Caco-2 (cell line): ENCODE measurements at regions not wholly inside any gene's neighbourhood (a gene's known extent, or its start where the extent isn't known, plus 50 kb on each side); places are given as distances from the start of the nearest gene placed in this dataset.

ENCODE experiments used
- BruUV-seq: library from RNA; stranded (reverse); fragments of 400-500 nt; replicated peaks from 2 replicates; lab custom pipeline; 2021; lab: Mats Ljungman, UMichigan
- CTCF ChIA-PET: fragments of 300-600 bp; sonication (Branson Sonifier 250); formaldehyde crosslinking; loops from one replicate; lab custom pipeline; 2022; ENCODE audit warnings: antibody characterized with exemption; lab: Charles Lee
- POLR2A ChIA-PET: fragments of 300-600 bp; sonication (Branson Sonifier 250); formaldehyde crosslinking; loops from one replicate; lab custom pipeline; 2022; ENCODE audit warnings: antibody characterized with exemption; lab: Charles Lee
- DNase-seq, 2 experiments: peaks; one replicate each; pipeline versions ENCODE4 v3.0.0 to v3.0.0-alpha.2; 2020 to 2022
- H3K27me3 ChIP-seq: replicated peaks from 2 replicates; pipeline ENCODE4 v1.6.0; 2011; ENCODE audit warnings: low read length; ENCODE audit not compliant: control insufficient read depth, insufficient read depth
- H3K36me3 ChIP-seq: 2 replicates; pipeline ENCODE4 v1.5.1; 2011; ENCODE audit warnings: low read length; ENCODE audit not compliant: control insufficient read depth, insufficient read depth
- H3K4me1 ChIP-seq: fragments of 250-450 bp; sonication (Bioruptor Pico); 2 replicates; pipeline ENCODE4 v1.5.1; 2020; ENCODE audit warnings: mild to moderate bottlenecking
- H3K4me3 ChIP-seq: 2 replicates; pipeline ENCODE4 v1.5.1; 2011; ENCODE audit warnings: low read depth, mild to moderate bottlenecking, control low read depth, low read length
- H3K9me3 ChIP-seq: fragments of 250-450 bp; sonication (Bioruptor Pico); 2 replicates; pipeline ENCODE4 v1.5.1; 2020; ENCODE audit warnings: mild to moderate bottlenecking, moderate library complexity
- H3K27ac Mint-ChIP-seq: one replicate; pipeline ENCODE4 v1.8.0; 2022; ENCODE audit warnings: mixed read lengths; ENCODE audit not compliant: unreplicated experiment
- H3K27me3 Mint-ChIP-seq: one replicate; pipeline ENCODE4 v1.8.0; 2022; ENCODE audit warnings: mixed read lengths; ENCODE audit not compliant: insufficient read depth, unreplicated experiment
- H3K36me3 Mint-ChIP-seq: one replicate; pipeline ENCODE4 v1.8.0; 2022; ENCODE audit warnings: mild to moderate bottlenecking, mixed read lengths; ENCODE audit not compliant: insufficient read depth, unreplicated experiment
- H3K4me1 Mint-ChIP-seq: one replicate; pipeline ENCODE4 v1.8.0; 2022; ENCODE audit warnings: low read depth, mixed read lengths; ENCODE audit not compliant: unreplicated experiment
- H3K4me3 Mint-ChIP-seq: one replicate; pipeline ENCODE4 v1.8.0; 2022; ENCODE audit warnings: mild to moderate bottlenecking, moderate library complexity, mixed read lengths; ENCODE audit not compliant: unreplicated experiment
- H3K9me3 Mint-ChIP-seq: one replicate; pipeline ENCODE4 v1.8.0; 2022; ENCODE audit warnings: mixed read lengths; ENCODE audit not compliant: unreplicated experiment
- intact Hi-C: fragments of 100-400 bp; cut with micrococcal nuclease; formaldehyde crosslinking; loops from one replicate; pipeline ENCODE4 v1.10.0; 2022; ENCODE audit not compliant: unreplicated experiment
- TF ChIP-seq, protein P1 (sequence below), 2 experiments: fragments of 200-600 bp in 1 of 2; IDR thresholded peaks; 1 replicate in 1 of 2; 2 replicates in 1 of 2; pipeline versions ENCODE4 v1.5.1 to v1.8.0; 2011 to 2022; ENCODE audit warnings: antibody characterized with exemption in 1 of 2, control low read depth in 1 of 2, inconsistent platforms in 1 of 2, low read depth in 1 of 2, low read length in 1 of 2, mild to moderate bottlenecking in 1 of 2, moderate library complexity in 1 of 2; ENCODE audit not compliant: insufficient read depth in 1 of 2, severe bottlenecking in 1 of 2, unreplicated experiment in 1 of 2

DNA sequence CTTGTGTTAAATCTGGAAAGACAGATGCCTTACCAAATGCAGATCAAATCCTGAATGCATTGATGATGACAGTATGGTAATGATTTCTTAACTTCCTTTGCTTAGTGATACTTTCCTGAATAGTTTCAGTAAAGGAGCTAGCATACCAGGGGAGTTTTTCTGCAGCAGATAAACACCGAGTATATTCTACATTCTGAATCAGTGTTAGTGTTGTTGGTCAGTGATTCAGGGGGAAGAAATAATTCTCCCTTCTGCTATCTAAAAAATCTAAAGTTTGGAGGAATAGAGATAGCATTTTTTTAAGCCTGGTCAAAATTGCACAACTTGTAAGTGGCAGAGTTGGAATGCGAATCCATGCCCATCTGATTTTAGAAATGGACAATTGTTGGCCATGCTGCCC is 512.2 kb upstream of the MARCKS start:
- H3K4me3 ChIP-seq, result no peak overlapping the region
- no peaks in the 10 kb centered on the region for H3K9me3 ChIP-seq
- ChIA-PET POLR2A (no interaction called here), CTCF (no interaction called here)
- H3K36me3 Mint-ChIP-seq, result no peaks in the 10 kb centered on the region
- no peaks in the 10 kb centered on the region for H3K36me3 ChIP-seq
- peaks cover 9% of the 10 kb centered on the region for H3K4me1 Mint-ChIP-seq
- no peak overlapping the region for H3K4me3 Mint-ChIP-seq
- intact Hi-C loops, result no loop called here
- TF ChIP-seq, protein P1, sequence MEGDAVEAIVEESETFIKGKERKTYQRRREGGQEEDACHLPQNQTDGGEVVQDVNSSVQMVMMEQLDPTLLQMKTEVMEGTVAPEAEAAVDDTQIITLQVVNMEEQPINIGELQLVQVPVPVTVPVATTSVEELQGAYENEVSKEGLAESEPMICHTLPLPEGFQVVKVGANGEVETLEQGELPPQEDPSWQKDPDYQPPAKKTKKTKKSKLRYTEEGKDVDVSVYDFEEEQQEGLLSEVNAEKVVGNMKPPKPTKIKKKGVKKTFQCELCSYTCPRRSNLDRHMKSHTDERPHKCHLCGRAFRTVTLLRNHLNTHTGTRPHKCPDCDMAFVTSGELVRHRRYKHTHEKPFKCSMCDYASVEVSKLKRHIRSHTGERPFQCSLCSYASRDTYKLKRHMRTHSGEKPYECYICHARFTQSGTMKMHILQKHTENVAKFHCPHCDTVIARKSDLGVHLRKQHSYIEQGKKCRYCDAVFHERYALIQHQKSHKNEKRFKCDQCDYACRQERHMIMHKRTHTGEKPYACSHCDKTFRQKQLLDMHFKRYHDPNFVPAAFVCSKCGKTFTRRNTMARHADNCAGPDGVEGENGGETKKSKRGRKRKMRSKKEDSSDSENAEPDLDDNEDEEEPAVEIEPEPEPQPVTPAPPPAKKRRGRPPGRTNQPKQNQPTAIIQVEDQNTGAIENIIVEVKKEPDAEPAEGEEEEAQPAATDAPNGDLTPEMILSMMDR (IDR thresholded peaks at IDR 0.05; ENCODE audit: insufficient read depth in 1 of 2, low read depth in 1 of 2, low read length in 1 of 2, severe bottlenecking in 1 of 2, unreplicated experiment in 1 of 2), result no peak
- BruUV-seq, result no TSS peak
- peaks cover 2% of the 10 kb centered on the region; the same call in 1 of the 2 replicates for H3K4me1 ChIP-seq
- no peak for DNase-seq
- no peaks in the 10 kb centered on the region for H3K9me3 Mint-ChIP-seq
- H3K27me3 ChIP-seq, result no peaks in the 10 kb centered on the region
- H3K27ac Mint-ChIP-seq, result no peak overlapping the region
- H3K27me3 Mint-ChIP-seq, result no peaks in the 10 kb centered on the region

DNA sequence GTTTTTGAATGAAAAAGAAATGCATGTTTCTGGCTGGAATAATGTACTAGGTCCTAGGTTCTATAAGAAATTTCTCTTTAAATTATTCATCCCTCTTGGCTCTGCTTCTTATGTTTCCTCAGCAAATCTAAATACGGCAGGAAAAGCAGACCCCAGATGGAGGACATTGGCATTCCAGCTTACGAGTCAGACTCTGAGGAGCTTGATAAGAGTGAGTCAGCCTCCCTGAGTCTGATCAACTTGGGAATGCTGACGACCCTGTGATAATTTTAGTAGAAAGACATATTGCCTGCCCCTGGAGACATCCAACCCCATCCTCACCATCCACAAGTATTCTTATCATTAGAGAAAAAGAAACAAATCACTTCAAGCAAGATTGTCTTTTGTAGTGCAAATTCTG is 509.7 kb upstream of the MARCKS start:
- H3K27ac Mint-ChIP-seq, result no peak overlapping the region
- peaks cover 29% of the 10 kb centered on the region for H3K4me1 Mint-ChIP-seq
- H3K27me3 Mint-ChIP-seq, result no peaks in the 10 kb centered on the region
- no peaks in the 10 kb centered on the region for H3K9me3 Mint-ChIP-seq
- H3K36me3 Mint-ChIP-seq, result peaks cover 9% of the 10 kb centered on the region
- Histone ChIP-seq H3K36me3 (no peaks in the 10 kb centered on the region), H3K4me1 (peaks cover 23% of the 10 kb centered on the region), H3K9me3 (no peaks in the 10 kb centered on the region), H3K27me3 (no peaks in the 10 kb centered on the region), H3K4me3 (no peak overlapping the region)
- TF ChIP-seq, protein P1 (IDR thresholded peaks at IDR 0.05; ENCODE audit: insufficient read depth in 1 of 2, low read depth in 1 of 2, low read length in 1 of 2, severe bottlenecking in 1 of 2, unreplicated experiment in 1 of 2), result no peak
- intact Hi-C loops, result no loop called here
- no peak overlapping the region for H3K4me3 Mint-ChIP-seq
- POLR2A ChIA-PET, result no interaction called here
- BruUV-seq, result no TSS peak
- no peak for DNase-seq
- CTCF ChIA-PET, result no interaction called here

DNA sequence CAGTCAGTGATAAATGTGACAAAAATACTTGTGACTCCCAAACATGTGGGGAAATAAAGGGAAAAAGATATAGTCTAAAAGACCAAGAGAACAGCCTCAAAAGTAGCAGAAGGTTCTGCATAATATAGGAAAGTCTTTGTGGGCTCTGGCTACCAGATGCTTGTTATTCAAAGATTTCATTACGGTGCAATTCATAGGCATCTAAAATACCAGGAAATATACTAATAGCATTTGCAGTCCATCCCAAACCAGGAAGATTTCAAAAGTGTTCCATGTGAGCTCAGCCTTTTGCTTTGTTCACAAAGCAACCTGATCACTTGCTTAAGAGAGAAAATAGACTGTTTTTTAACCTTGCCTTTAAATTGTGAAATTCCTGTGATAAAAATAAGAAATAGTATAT is 506.7 kb upstream of the MARCKS start:
- no peak overlapping the region for H3K4me3 ChIP-seq
- H3K27ac Mint-ChIP-seq, result peak overlapping the region; percentile 98
- no peak for DNase-seq
- peaks cover 52% of the 10 kb centered on the region for H3K4me1 ChIP-seq
- CTCF ChIA-PET, result no interaction called here
- POLR2A ChIA-PET, result no interaction called here
- TF ChIP-seq, protein P1 (IDR thresholded peaks at IDR 0.05; ENCODE audit: insufficient read depth in 1 of 2, low read depth in 1 of 2, low read length in 1 of 2, severe bottlenecking in 1 of 2, unreplicated experiment in 1 of 2), result no peak
- peaks cover 49% of the 10 kb centered on the region for H3K4me1 Mint-ChIP-seq
- no peaks in the 10 kb centered on the region for H3K27me3 ChIP-seq
- intact Hi-C loops, result loop anchor here (5.0 kb wide), 2 partner anchors 177 to 427 kb away; no protein-coding TSS in a partner anchor
- no peak overlapping the region for H3K4me3 Mint-ChIP-seq
- no TSS peak for BruUV-seq
- no peaks in the 10 kb centered on the region for H3K27me3 Mint-ChIP-seq
- peaks cover 15% of the 10 kb centered on the region for H3K36me3 Mint-ChIP-seq
- no peaks in the 10 kb centered on the region for H3K9me3 ChIP-seq
- H3K9me3 Mint-ChIP-seq, result no peaks in the 10 kb centered on the region
- no peaks in the 10 kb centered on the region for H3K36me3 ChIP-seq
